Activated T-helper 2 cell treated with anti-CD3 and anti-CD28 coated beads, Interferon-gamma antibody, Interleukin-2, Interleukin-4, amounts not matched to agents 10 μg/mL and 5 μg/mL and 100 μg/mL, durations not matched to agents 14 hours and 24 hours and 36 hours (primary cell): ENCODE measurements at regions not wholly inside any gene's neighbourhood (a gene's known extent, or its start where the extent isn't known, plus 50 kb on each side); places are given as distances from the start of the nearest gene placed in this dataset.

Experiments
- DNase-seq: peaks from one replicate; pipeline ENCODE4 v3.0.0; 2021; ENCODE audit warnings: low spot score
- H3K27ac Mint-ChIP-seq: one replicate; pipeline ENCODE4 v1.8.0; 2021; ENCODE audit warnings: mixed read lengths
- H3K27me3 Mint-ChIP-seq: one replicate; pipeline ENCODE4 v1.8.0; 2021; ENCODE audit warnings: low read depth, mixed read lengths
- H3K36me3 Mint-ChIP-seq: one replicate; pipeline ENCODE4 v1.8.0; 2021; ENCODE audit warnings: low read depth, mixed read lengths
- H3K4me1 Mint-ChIP-seq: one replicate; pipeline ENCODE4 v1.8.0; 2021; ENCODE audit warnings: low read depth, mixed read lengths
- H3K4me3 Mint-ChIP-seq: one replicate; pipeline ENCODE4 v1.8.0; 2021; ENCODE audit warnings: low read depth, mild to moderate bottlenecking, moderate library complexity, mixed read lengths
- H3K9me3 Mint-ChIP-seq: one replicate; pipeline ENCODE4 v1.8.0; 2021; ENCODE audit warnings: mixed read lengths
- intact Hi-C: fragments of 100-400 bp; cut with micrococcal nuclease; formaldehyde crosslinking; loops from one replicate; pipeline ENCODE4 v1.15.1; 2023

DNA sequence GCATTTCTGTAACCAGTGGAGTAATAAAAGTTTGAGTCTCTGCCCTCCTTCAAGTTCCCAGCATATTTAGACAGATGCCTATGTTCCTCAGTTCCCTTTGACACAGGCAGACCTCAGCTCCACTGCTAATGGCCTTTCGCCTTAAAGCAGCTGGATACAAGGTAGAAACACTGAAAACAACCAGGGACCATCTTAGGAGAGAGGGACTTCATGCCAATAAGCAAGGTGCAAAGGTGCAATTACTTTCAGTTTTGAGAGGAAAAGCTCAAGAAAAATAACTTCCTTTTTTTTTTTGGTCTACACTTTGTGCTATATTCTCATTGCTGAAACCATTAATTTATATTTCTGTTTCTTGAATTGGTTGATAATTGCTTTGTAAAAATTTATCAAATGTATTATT lies 781.9 kb upstream of the GALNTL6 start:
- Mint-ChIP-seq H3K27me3 (no peaks in the 10 kb centered on the region), H3K4me1 (no peaks in the 10 kb centered on the region), H3K4me3 (no peak overlapping the region), H3K9me3 (peaks cover 9% of the 10 kb centered on the region), H3K36me3 (no peaks in the 10 kb centered on the region), H3K27ac (no peak overlapping the region)
- intact Hi-C loops: no loop called here
- DNase-seq: no peak

DNA sequence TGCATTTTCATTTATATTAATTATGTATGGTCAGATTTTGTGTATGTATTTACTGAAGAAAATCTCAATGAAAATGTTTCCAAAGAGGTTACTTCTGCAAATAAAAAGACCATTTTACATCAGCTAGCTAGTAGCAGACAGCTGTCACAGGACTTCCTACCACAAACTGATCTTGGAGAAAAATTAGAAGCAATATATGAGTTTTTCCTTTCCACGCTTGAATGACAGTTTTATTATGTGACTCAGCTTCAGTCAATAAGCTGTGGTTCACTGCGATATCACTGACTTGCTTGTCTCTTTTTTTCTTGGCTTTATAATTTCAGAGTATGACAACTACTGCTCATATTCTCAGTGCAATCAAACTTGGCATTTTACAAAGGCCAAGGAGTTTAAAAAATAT lies 787.4 kb upstream of the GALNTL6 start:
- intact Hi-C loops: no loop called here
- DNase-seq: no peak
- H3K27ac Mint-ChIP-seq: no peak overlapping the region
- H3K27me3 Mint-ChIP-seq: no peaks in the 10 kb centered on the region
- H3K4me3 Mint-ChIP-seq: no peak overlapping the region
- H3K9me3 Mint-ChIP-seq: peaks cover 5% of the 10 kb centered on the region
- H3K36me3 Mint-ChIP-seq: no peaks in the 10 kb centered on the region
- H3K4me1 Mint-ChIP-seq: no peaks in the 10 kb centered on the region

DNA sequence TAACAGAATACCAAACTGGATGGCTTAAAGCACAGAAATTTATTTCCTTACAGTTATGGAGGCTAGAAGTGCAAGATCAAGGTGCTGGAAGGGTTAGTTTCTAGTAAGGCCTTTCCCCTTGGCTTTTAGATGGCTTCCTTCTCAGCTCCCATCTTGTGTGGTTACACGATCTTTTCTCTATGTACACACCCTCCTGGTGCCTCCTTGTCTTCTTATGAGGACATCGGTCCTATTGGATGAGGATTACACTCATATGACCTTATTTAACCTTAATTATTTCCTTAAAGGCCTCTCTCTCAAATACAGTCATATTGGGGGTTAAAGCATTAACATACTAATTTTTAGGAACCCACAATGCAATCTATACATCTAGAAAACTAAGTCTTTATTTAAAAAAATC lies 787.9 kb upstream of the GALNTL6 start:
- DNase-seq: no peak
- H3K4me1 Mint-ChIP-seq: no peaks in the 10 kb centered on the region

GRCh38 chr4:171024720-171025303 lies 788.4 kb upstream of the GALNTL6 start:
- Mint-ChIP-seq H3K9me3 (peaks cover 5% of the 10 kb centered on the region), H3K4me1 (no peaks in the 10 kb centered on the region), H3K27me3 (no peaks in the 10 kb centered on the region), H3K27ac (no peak overlapping the region), H3K36me3 (no peaks in the 10 kb centered on the region), H3K4me3 (no peak overlapping the region)
- DNase-seq: no peak
- intact Hi-C loops: no loop called here

More for the DNA sequence above, 787.9 kb upstream of the GALNTL6 start:
- intact Hi-C loops: no loop called here
- Mint-ChIP-seq H3K27ac (no peak overlapping the region), H3K27me3 (no peaks in the 10 kb centered on the region), H3K9me3 (peaks cover 5% of the 10 kb centered on the region), H3K4me3 (no peak overlapping the region), H3K36me3 (no peaks in the 10 kb centered on the region)

- H3K9me3 Mint-ChIP-seq: no peaks in the 10 kb centered on the region
- H3K4me1 Mint-ChIP-seq: no peaks in the 10 kb centered on the region
- intact Hi-C loops: no loop called here
- H3K27ac Mint-ChIP-seq: no peak overlapping the region
- H3K4me3 Mint-ChIP-seq: no peak overlapping the region
- H3K27me3 Mint-ChIP-seq: no peaks in the 10 kb centered on the region
- DNase-seq: no peak
- H3K36me3 Mint-ChIP-seq: no peaks in the 10 kb centered on the region
These were observed 790.4 kb upstream of the GALNTL6 start for GRCh38 chr4:171022824-171023230.

GRCh38 chr4:171017593-171017992 lies 795.6 kb upstream of the GALNTL6 start:
- Mint-ChIP-seq H3K4me3 (no peak overlapping the region), H3K4me1 (no peaks in the 10 kb centered on the region), H3K27me3 (no peaks in the 10 kb centered on the region), H3K27ac (no peak overlapping the region), H3K9me3 (no peaks in the 10 kb centered on the region), H3K36me3 (no peaks in the 10 kb centered on the region)
- intact Hi-C loops: no loop called here
- no peak for DNase-seq

DNA sequence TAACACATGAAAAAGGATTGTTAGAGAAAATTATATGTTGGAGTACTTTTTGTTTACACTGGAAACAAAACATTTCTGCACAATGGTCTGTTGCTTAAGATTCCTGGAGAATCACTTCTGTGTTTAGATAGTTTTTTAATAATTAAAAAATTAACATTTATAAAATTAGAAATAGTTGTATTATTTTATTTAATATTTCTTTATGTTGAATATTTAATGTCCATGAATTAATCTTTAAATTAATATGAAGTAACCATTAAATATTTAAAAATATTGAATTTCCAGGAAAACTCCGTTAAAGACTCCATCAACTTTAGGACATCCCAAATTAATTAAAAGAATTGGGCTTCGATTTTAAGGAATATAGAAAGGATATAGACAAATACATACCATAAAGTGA lies 797.1 kb upstream of the GALNTL6 start:
- Mint-ChIP-seq H3K36me3 (no peaks in the 10 kb centered on the region), H3K9me3 (peaks cover 2% of the 10 kb centered on the region), H3K27me3 (no peaks in the 10 kb centered on the region), H3K4me3 (no peak overlapping the region), H3K27ac (no peak overlapping the region), H3K4me1 (no peaks in the 10 kb centered on the region)
- no peak for DNase-seq
- intact Hi-C loops: no loop called here

DNA sequence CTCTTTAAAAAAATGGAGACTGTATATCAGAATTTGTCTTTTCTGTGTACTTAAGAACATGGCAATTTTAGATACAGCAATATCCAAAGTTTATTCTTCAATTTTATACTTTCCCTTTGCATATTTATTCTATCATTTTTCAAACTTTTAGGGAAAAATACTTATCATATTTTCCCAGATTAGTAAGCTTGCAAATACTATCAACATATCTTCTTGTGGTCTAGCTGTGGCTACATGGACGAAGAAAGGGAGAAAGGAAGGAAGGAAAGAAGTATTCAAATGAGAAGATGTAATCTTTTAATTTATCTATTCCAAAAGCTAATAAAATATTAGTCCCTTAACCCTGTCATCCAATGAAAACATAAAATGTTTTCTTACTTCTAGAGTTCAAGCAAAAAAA lies 797.8 kb upstream of the GALNTL6 start:
- Mint-ChIP-seq H3K27ac (no peak overlapping the region), H3K27me3 (no peaks in the 10 kb centered on the region), H3K4me1 (no peaks in the 10 kb centered on the region), H3K9me3 (peaks cover 6% of the 10 kb centered on the region), H3K4me3 (no peak overlapping the region), H3K36me3 (no peaks in the 10 kb centered on the region)
- intact Hi-C loops: no loop called here
- DNase-seq: no peak

- Mint-ChIP-seq H3K36me3 (no peaks in the 10 kb centered on the region), H3K9me3 (peaks cover 10% of the 10 kb centered on the region), H3K27me3 (no peaks in the 10 kb centered on the region), H3K4me3 (no peak overlapping the region), H3K27ac (no peak overlapping the region), H3K4me1 (no peaks in the 10 kb centered on the region)
- intact Hi-C loops: no loop called here
- no peak for DNase-seq
These were observed 805.4 kb upstream of the GALNTL6 start for GRCh38 chr4:171007618-171008390.

GRCh38 chr4:171002246-171002645 lies 811.0 kb upstream of the GALNTL6 start:
- intact Hi-C loops: no loop called here
- Mint-ChIP-seq H3K4me3 (no peak overlapping the region), H3K27ac (no peak overlapping the region), H3K9me3 (peaks cover 4% of the 10 kb centered on the region), H3K4me1 (no peaks in the 10 kb centered on the region), H3K27me3 (no peaks in the 10 kb centered on the region), H3K36me3 (no peaks in the 10 kb centered on the region)
- DNase-seq: no peak

- Mint-ChIP-seq H3K36me3 (no peaks in the 10 kb centered on the region), H3K4me1 (no peaks in the 10 kb centered on the region), H3K9me3 (peaks cover 8% of the 10 kb centered on the region), H3K27ac (no peak overlapping the region), H3K27me3 (no peaks in the 10 kb centered on the region), H3K4me3 (no peak overlapping the region)
- DNase-seq: no peak
- intact Hi-C loops: no loop called here
These were observed 822.1 kb upstream of the GALNTL6 start for GRCh38 chr4:170990989-170991589.

GRCh38 chr4:170988446-170988845 lies 824.8 kb upstream of the GALNTL6 start:
- intact Hi-C loops: no loop called here
- H3K4me1 Mint-ChIP-seq: no peaks in the 10 kb centered on the region
- H3K9me3 Mint-ChIP-seq: peaks cover 15% of the 10 kb centered on the region
- H3K36me3 Mint-ChIP-seq: no peaks in the 10 kb centered on the region
- no peak for DNase-seq
- no peak overlapping the region for H3K4me3 Mint-ChIP-seq
- H3K27ac Mint-ChIP-seq: no peak overlapping the region
- no peaks in the 10 kb centered on the region for H3K27me3 Mint-ChIP-seq

GRCh38 chr4:170979736-170980135 lies 833.5 kb upstream of the GALNTL6 start:
- intact Hi-C loops: no loop called here
- no peak overlapping the region for H3K27ac Mint-ChIP-seq
- no peak overlapping the region for H3K4me3 Mint-ChIP-seq
- H3K9me3 Mint-ChIP-seq: peaks cover 9% of the 10 kb centered on the region
- no peaks in the 10 kb centered on the region for H3K27me3 Mint-ChIP-seq
- H3K4me1 Mint-ChIP-seq: no peaks in the 10 kb centered on the region
- H3K36me3 Mint-ChIP-seq: no peaks in the 10 kb centered on the region
- no peak for DNase-seq
